PC-9 (cell line): ENCODE measurements at regions not wholly inside any gene's neighbourhood (a gene's known extent, or its start where the extent isn't known, plus 50 kb on each side); places are given as distances from the start of the nearest gene placed in this dataset.

Source experiments
- CTCF ChIP-seq: fragments of 200-600 bp; sonication (generic); conservative IDR thresholded peaks from 2 replicates; pipeline ENCODE4 v1.6.1; 2017; ENCODE audit warnings: mixed run types, antibody characterized with exemption, mild to moderate bottlenecking, moderate library complexity
- EZH2 ChIP-seq: fragments of 200-600 bp; sonication (generic); IDR thresholded peaks from 2 replicates; pipeline ENCODE4 v1.8.0; 2017; ENCODE audit warnings: antibody characterized with exemption, low read depth

- TF ChIP-seq CTCF, result no peak
- TF ChIP-seq EZH2, result no peak
These were observed 103.8 kb upstream of the RAI2 start for GRCh38 chrX:17964871-17965270.
